Lung (tissue), 11 donors: ENCODE measurements at regions not wholly inside any gene's neighbourhood (a gene's known extent, or its start where the extent isn't known, plus 50 kb on each side); places are given as distances from the start of the nearest gene placed in this dataset.
"Not testable (repeated sequence)": the region's sequence is repeated elsewhere in the genome, so short reads cannot be mapped to it uniquely, and the experiment has no call there.

Source experiments
- ATAC-seq: fragments of 200-7000 bp; cut with Tn5 transposase; one replicate; pipeline ENCODE4 v1.9.1; 2020; ENCODE audit warnings: moderate number of reproducible peaks; ENCODE audit not compliant: insufficient read depth, low FRiP score
- DNase-seq, 3 donors: peaks; one replicate each; pipeline ENCODE4 v3.0.0-alpha.2; 2013 to 2017
- H3K27ac ChIP-seq, 2 donors: one replicate each; pipeline ENCODE4 v1.5.1; 2013; ENCODE audit warnings: mild to moderate bottlenecking in 2 of 2, moderate library complexity in 2 of 2, control low read depth in 1 of 2, inconsistent platforms in 1 of 2, low read depth in 1 of 2, low read length in 1 of 2
- H3K27me3 ChIP-seq, 3 donors: one replicate each; pipeline ENCODE4 v1.5.1; 2013; ENCODE audit warnings: low read length in 2 of 3; ENCODE audit not compliant: control insufficient read depth in 3 of 3, insufficient read depth in 3 of 3
- H3K36me3 ChIP-seq, 4 donors: one replicate each; pipeline ENCODE4 v1.5.1; 2013; ENCODE audit warnings: low read length in 4 of 4, mild to moderate bottlenecking in 1 of 4, moderate library complexity in 1 of 4; ENCODE audit not compliant: control insufficient read depth in 4 of 4, insufficient read depth in 4 of 4
- H3K4me1 ChIP-seq, 5 donors: one replicate each; pipeline ENCODE4 v1.5.1; 2013; ENCODE audit warnings: low read length in 5 of 5, mild to moderate bottlenecking in 2 of 5, moderate library complexity in 1 of 5; ENCODE audit not compliant: control insufficient read depth in 5 of 5, insufficient read depth in 5 of 5
- H3K4me3 ChIP-seq: one replicate; pipeline ENCODE4 v1.5.1; 2013; ENCODE audit warnings: mild to moderate bottlenecking, control low read depth, moderate library complexity
- H3K9ac ChIP-seq, 2 donors: one replicate each; pipeline ENCODE4 v1.5.1; 2013; ENCODE audit warnings: low read length in 2 of 2, control low read depth in 1 of 2; ENCODE audit not compliant: insufficient read depth in 1 of 2
- H3K9me3 ChIP-seq, 4 donors: one replicate each; pipeline ENCODE4 v1.5.1; 2013; ENCODE audit warnings: low read length in 3 of 4, mild to moderate bottlenecking in 1 of 4, moderate library complexity in 1 of 4; ENCODE audit not compliant: control insufficient read depth in 4 of 4, insufficient read depth in 3 of 4
- CTCF ChIP-seq: IDR thresholded peaks from 2 replicates; pipeline ENCODE4 v1.5.1; 2012; ENCODE audit warnings: mild to moderate bottlenecking; ENCODE audit errors: control extremely low read depth, extremely low read depth
- WGBS, 2 donors: extraction: QIAGEN DNeasy Blood & Tissue Kit; methylation state at CpG; one replicate each; pipeline ENCODE4 v1.1.7; 2013; 5-methylcytosine and 5-hydroxymethylcytosine counted together
- donor health status: control.
- donor health status: control.
- donor health status: Bipolar disorder and iron deficiency.
- donor health status: healthy.
- donor health status: DM: yes; HTN: yes; CAD: no.

- Histone ChIP-seq H3K4me1 (no peaks in the 10 kb centered on the region), H3K27me3 (no peaks in the 10 kb centered on the region), H3K9me3 (no peaks in the 10 kb centered on the region), H3K36me3 (no peaks in the 10 kb centered on the region), H3K27ac (no peak overlapping the region), H3K4me3 (no peak overlapping the region), H3K9ac (no peak overlapping the region)
- ATAC-seq (no peak), DNase-seq (no peak)
- WGBS, 2 donors: 52 to 68% methylated on average over 1 of the region's 1 CpG
- TF ChIP-seq CTCF: no peak
Measured at GRCh38 chr9:102506406-102506805, 488.7 kb upstream of the CYLC2 start.

- DNase-seq (no peak), ATAC-seq (no peak)
- H3K27me3 ChIP-seq: no peaks in the 10 kb centered on the region
- no peak for TF ChIP-seq CTCF
- H3K9ac ChIP-seq: no peak overlapping the region
- H3K9me3 ChIP-seq: peaks cover 0 to 2% (median 0%) of the 10 kb centered on the region in 4 donors
- 29 to 32% methylated on average over 1 of the region's 1 CpG for WGBS, 2 donors
- H3K4me1 ChIP-seq: no peaks in the 10 kb centered on the region
- H3K4me3 ChIP-seq: no peak overlapping the region
- H3K36me3 ChIP-seq: no peaks in the 10 kb centered on the region
- H3K27ac ChIP-seq: no peak overlapping the region
Measured at GRCh38 chr9:102499468-102499867, 495.7 kb upstream of the CYLC2 start.

- no peaks in the 10 kb centered on the region for H3K36me3 ChIP-seq
- H3K4me1 ChIP-seq: no peaks in the 10 kb centered on the region
- DNase-seq (no peak), ATAC-seq (no peak)
- H3K9me3 ChIP-seq: peaks cover 0 to 2% (median 0%) of the 10 kb centered on the region in 4 donors
- no peak overlapping the region for H3K27ac ChIP-seq
- H3K27me3 ChIP-seq: no peaks in the 10 kb centered on the region
- no peak overlapping the region for H3K9ac ChIP-seq
- no peak for TF ChIP-seq CTCF
- WGBS, 2 donors: 83 to 93% methylated on average over 9 of the region's 9 CpGs
- no peak overlapping the region for H3K4me3 ChIP-seq
Measured at GRCh38 chr9:102497709-102498108, 497.4 kb upstream of the CYLC2 start.

- 93 to 98% methylated on average over 25 of the region's 25 CpGs for WGBS, 2 donors
- not testable (repeated sequence) for H3K36me3 ChIP-seq, H3K27me3 ChIP-seq, H3K9me3 ChIP-seq, ATAC-seq, H3K4me3 ChIP-seq, DNase-seq, H3K27ac ChIP-seq, H3K9ac ChIP-seq, H3K4me1 ChIP-seq
Measured at GRCh38 chr9:102486976-102487375, 508.2 kb upstream of the CYLC2 start.
